HEK293 (cell line): ENCODE measurements at regions not wholly inside any gene's neighbourhood (a gene's known extent, or its start where the extent isn't known, plus 50 kb on each side); places are given as distances from the start of the nearest gene placed in this dataset.

ENCODE experiments used
- CTCF ChIA-PET: fragments of 350-600 bp; formaldehyde crosslinking; extraction: SDS; loops from one replicate; lab custom pipeline; 2021; ENCODE audit warnings: antibody characterized with exemption; lab: Yijun Ruan, JAX
- POLR2A ChIA-PET: fragments of 300-600 bp; formaldehyde crosslinking; extraction: SDS; loops from one replicate; lab custom pipeline; 2020; ENCODE audit warnings: antibody characterized with exemption, inconsistent platforms; lab: Yijun Ruan, JAX
- H3K27ac ChIP-seq: fragments of 200-500 bp; sonication (Bioruptor generic); 2 replicates; pipeline ENCODE4 v1.5.1; 2014; ENCODE audit warnings: low read depth, low read length, control low read depth, inconsistent platforms; ENCODE audit errors: extremely low read depth
- H3K36me3 ChIP-seq, 2 experiments: fragments of 200-500 bp in 1 of 2; sonication (Bioruptor generic) in 1 of 2; 1 replicate in 1 of 2; 2 replicates in 1 of 2; pipeline ENCODE4 v1.5.1; 2014 to 2017; ENCODE audit warnings: inconsistent platforms in 2 of 2, low read length in 2 of 2; ENCODE audit not compliant: control insufficient read depth in 2 of 2, insufficient read depth in 1 of 2
- H3K4me1 ChIP-seq: fragments of 200-500 bp; sonication (Bioruptor generic); 2 replicates; pipeline ENCODE4 v1.5.1; 2014; ENCODE audit warnings: mild to moderate bottlenecking, low read length, inconsistent platforms; ENCODE audit not compliant: control insufficient read depth, insufficient read depth
- H3K4me3 ChIP-seq: 2 replicates; pipeline ENCODE4 v1.5.1; 2011; ENCODE audit warnings: low read depth, mild to moderate bottlenecking, control low read depth, low read length, moderate library complexity
- H3K9me3 ChIP-seq: fragments of 200-500 bp; sonication (Bioruptor generic); 2 replicates; pipeline ENCODE4 v1.5.1; 2014; ENCODE audit warnings: low read depth, low read length, inconsistent platforms; ENCODE audit not compliant: control insufficient read depth, insufficient read depth
- GLIS2 ChIP-seq: fragments of 450-650 bp; formaldehyde crosslinking; IDR thresholded peaks from 2 replicates; pipeline ENCODE4 v1.5.1; 2016; ENCODE audit warnings: missing biosample characterization, missing genetic modification characterization
- IKZF3 ChIP-seq: fragments of 450-650 bp; IDR thresholded peaks from 2 replicates; pipeline ENCODE4 v1.5.0; 2018; ENCODE audit warnings: missing biosample characterization, mild to moderate bottlenecking, missing genetic modification characterization, moderate library complexity
- ZFP37 ChIP-seq: fragments of 450-650 bp; formaldehyde crosslinking; IDR thresholded peaks from 2 replicates; pipeline ENCODE4 v1.5.1; 2016; ENCODE audit warnings: missing biosample characterization, missing genetic modification characterization
- ZNF133 ChIP-seq: fragments of 450-650 bp; formaldehyde crosslinking; IDR thresholded peaks from 2 replicates; pipeline ENCODE4 v1.5.1; 2016; ENCODE audit warnings: missing biosample characterization, missing genetic modification characterization
- ZNF140 ChIP-seq: fragments of 450-650 bp; formaldehyde crosslinking; IDR thresholded peaks from 2 replicates; pipeline ENCODE4 v1.5.1; 2016; ENCODE audit warnings: missing biosample characterization, missing genetic modification characterization
- ZNF16 ChIP-seq: fragments of 450-650 bp; formaldehyde crosslinking; IDR thresholded peaks from 2 replicates; pipeline ENCODE4 v1.5.1; 2016; ENCODE audit warnings: low read depth, missing biosample characterization, missing genetic modification characterization
- ZNF18 ChIP-seq: fragments of 450-650 bp; formaldehyde crosslinking; IDR thresholded peaks from 2 replicates; pipeline ENCODE4 v1.5.1; 2016; ENCODE audit warnings: missing biosample characterization, missing genetic modification characterization
- ZNF266 ChIP-seq: fragments of 450-650 bp; formaldehyde crosslinking; IDR thresholded peaks from 2 replicates; pipeline ENCODE4 v1.5.1; 2016; ENCODE audit warnings: missing biosample characterization, missing genetic modification characterization, low read depth
- ZNF280C ChIP-seq: fragments of 450-650 bp; formaldehyde crosslinking; IDR thresholded peaks from 2 replicates; pipeline ENCODE4 v1.5.1; 2016; ENCODE audit warnings: missing biosample characterization, missing genetic modification characterization
- ZNF398 ChIP-seq: fragments of 450-650 bp; formaldehyde crosslinking; IDR thresholded peaks from 2 replicates; pipeline ENCODE4 v1.5.1; 2017; ENCODE audit warnings: missing biosample characterization, missing genetic modification characterization
- ZNF433 ChIP-seq: fragments of 450-650 bp; formaldehyde crosslinking; IDR thresholded peaks from 2 replicates; pipeline ENCODE4 v1.5.1; 2016; ENCODE audit warnings: missing biosample characterization, missing genetic modification characterization, low read depth
- ZNF596 ChIP-seq: fragments of 450-650 bp; IDR thresholded peaks from 2 replicates; pipeline ENCODE4 v1.5.0; 2018; ENCODE audit warnings: missing biosample characterization, mild to moderate bottlenecking, missing genetic modification characterization, moderate library complexity
- ZNF677 ChIP-seq: fragments of 450-650 bp; IDR thresholded peaks from 2 replicates; pipeline ENCODE4 v1.5.0; 2018; ENCODE audit warnings: missing biosample characterization, mild to moderate bottlenecking, missing genetic modification characterization, moderate library complexity
- ZNF701 ChIP-seq: fragments of 450-650 bp; formaldehyde crosslinking; IDR thresholded peaks from 2 replicates; pipeline ENCODE4 v1.5.1; 2016; ENCODE audit warnings: missing biosample characterization, missing genetic modification characterization
- ZNF76 ChIP-seq: fragments of 450-650 bp; formaldehyde crosslinking; IDR thresholded peaks from 2 replicates; pipeline ENCODE4; 2016; ENCODE audit warnings: low read depth, missing biosample characterization, missing genetic modification characterization, borderline replicate concordance
- ZNF776 ChIP-seq: fragments of 450-650 bp; formaldehyde crosslinking; IDR thresholded peaks from 2 replicates; pipeline ENCODE4 v1.5.0; 2017; ENCODE audit warnings: missing biosample characterization, missing genetic modification characterization, borderline replicate concordance
- ZNF843 ChIP-seq: fragments of 450-650 bp; formaldehyde crosslinking; IDR thresholded peaks from 2 replicates; pipeline ENCODE4 v1.5.1; 2016; ENCODE audit warnings: missing biosample characterization, missing genetic modification characterization
- ZSCAN30 ChIP-seq: fragments of 450-650 bp; IDR thresholded peaks from 2 replicates; pipeline ENCODE4 v1.5.1; 2018; ENCODE audit warnings: missing biosample characterization, mild to moderate bottlenecking, missing genetic modification characterization, moderate library complexity
- TF ChIP-seq, protein P1 (sequence below): fragments of 450-650 bp; formaldehyde crosslinking; IDR thresholded peaks from 2 replicates; pipeline ENCODE4; 2016; ENCODE audit warnings: missing biosample characterization, missing genetic modification characterization
- TF ChIP-seq, protein P2 (sequence below): fragments of 450-650 bp; IDR thresholded peaks from 2 replicates; pipeline ENCODE4 v1.5.1; 2018; ENCODE audit warnings: missing biosample characterization, missing genetic modification characterization
- TF ChIP-seq, protein P3 (sequence below): fragments of 450-650 bp; formaldehyde crosslinking; IDR thresholded peaks from 2 replicates; pipeline ENCODE4 v1.5.1; 2016; ENCODE audit warnings: missing biosample characterization, missing genetic modification characterization

GRCh38 chr7:19437446-19437845, 271.4 kb downstream of the POLR1F start:
- Histone ChIP-seq H3K36me3 (no peaks in the 10 kb centered on the region), H3K9me3 (no peaks in the 10 kb centered on the region), H3K4me3 (no peak overlapping the region), H3K27ac (no peak overlapping the region), H3K4me1 (no peaks in the 10 kb centered on the region)
- POLR2A ChIA-PET = no interaction called here
- TF ChIP-seq IKZF3 (no peak), ZNF776 (no peak), ZNF843 (tag by site-specific recombination) (no peak), ZSCAN30 (tag by site-specific recombination) (no peak), ZNF398 (no peak), ZNF433 (tag by site-specific recombination) (no peak), ZNF701 (no peak)
- TF ChIP-seq, all 188 proteins: peak for 0
- CTCF ChIA-PET = interaction anchor here (0.6 kb wide), 1 partner anchor 131 kb away, joined by 3 read pairs; no protein-coding TSS in a partner anchor

GRCh38 chr7:19427944-19428343, 280.9 kb downstream of the POLR1F start:
- no peaks in the 10 kb centered on the region for H3K9me3 ChIP-seq
- H3K27ac ChIP-seq = no peak overlapping the region
- H3K4me1 ChIP-seq = no peaks in the 10 kb centered on the region
- TF ChIP-seq ZNF76 (no peak), ZNF266 (tag by site-specific recombination) (no peak), ZNF16 (tag by site-specific recombination) (no peak)
- TF ChIP-seq, protein P1, sequence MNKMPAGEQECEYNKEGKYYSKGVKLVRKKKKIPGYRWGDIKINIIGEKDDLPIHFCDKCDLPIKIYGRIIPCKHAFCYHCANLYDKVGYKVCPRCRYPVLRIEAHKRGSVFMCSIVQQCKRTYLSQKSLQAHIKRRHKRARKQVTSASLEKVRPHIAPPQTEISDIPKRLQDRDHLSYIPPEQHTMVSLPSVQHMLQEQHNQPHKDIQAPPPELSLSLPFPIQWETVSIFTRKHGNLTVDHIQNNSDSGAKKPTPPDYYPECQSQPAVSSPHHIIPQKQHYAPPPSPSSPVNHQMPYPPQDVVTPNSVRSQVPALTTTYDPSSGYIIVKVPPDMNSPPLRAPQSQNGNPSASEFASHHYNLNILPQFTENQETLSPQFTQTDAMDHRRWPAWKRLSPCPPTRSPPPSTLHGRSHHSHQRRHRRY = no peak
- TF ChIP-seq, all 188 proteins: peak for 0
- H3K4me3 ChIP-seq = no peak overlapping the region
- CTCF ChIA-PET = interaction anchor here (0.6 kb wide), 1 partner anchor 285 kb away, joined by 6 read pairs; no protein-coding TSS in a partner anchor
- H3K36me3 ChIP-seq = no peaks in the 10 kb centered on the region; a peak in 1 of 3 replicates
- POLR2A ChIA-PET = no interaction called here

- Histone ChIP-seq H3K36me3 (no peaks in the 10 kb centered on the region), H3K27ac (no peak overlapping the region)
- TF ChIP-seq ZNF677 (tag by site-specific recombination) (no peak), ZNF18 (tag by site-specific recombination) (no peak), ZNF133 (no peak), ZNF433 (tag by site-specific recombination) (no peak), GLIS2 (tag by site-specific recombination) (no peak), ZNF843 (tag by site-specific recombination) (no peak), ZFP37 (tag by site-specific recombination) (no peak), ZNF280C (tag by site-specific recombination) (no peak), ZNF140 (tag by site-specific recombination) (no peak), ZNF596 (tag by site-specific recombination) (no peak)
- TF ChIP-seq, protein P2, sequence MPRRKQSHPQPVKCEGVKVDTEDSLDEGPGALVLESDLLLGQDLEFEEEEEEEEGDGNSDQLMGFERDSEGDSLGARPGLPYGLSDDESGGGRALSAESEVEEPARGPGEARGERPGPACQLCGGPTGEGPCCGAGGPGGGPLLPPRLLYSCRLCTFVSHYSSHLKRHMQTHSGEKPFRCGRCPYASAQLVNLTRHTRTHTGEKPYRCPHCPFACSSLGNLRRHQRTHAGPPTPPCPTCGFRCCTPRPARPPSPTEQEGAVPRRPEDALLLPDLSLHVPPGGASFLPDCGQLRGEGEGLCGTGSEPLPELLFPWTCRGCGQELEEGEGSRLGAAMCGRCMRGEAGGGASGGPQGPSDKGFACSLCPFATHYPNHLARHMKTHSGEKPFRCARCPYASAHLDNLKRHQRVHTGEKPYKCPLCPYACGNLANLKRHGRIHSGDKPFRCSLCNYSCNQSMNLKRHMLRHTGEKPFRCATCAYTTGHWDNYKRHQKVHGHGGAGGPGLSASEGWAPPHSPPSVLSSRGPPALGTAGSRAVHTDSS (tag by site-specific recombination) = no peak
- TF ChIP-seq, protein P3, sequence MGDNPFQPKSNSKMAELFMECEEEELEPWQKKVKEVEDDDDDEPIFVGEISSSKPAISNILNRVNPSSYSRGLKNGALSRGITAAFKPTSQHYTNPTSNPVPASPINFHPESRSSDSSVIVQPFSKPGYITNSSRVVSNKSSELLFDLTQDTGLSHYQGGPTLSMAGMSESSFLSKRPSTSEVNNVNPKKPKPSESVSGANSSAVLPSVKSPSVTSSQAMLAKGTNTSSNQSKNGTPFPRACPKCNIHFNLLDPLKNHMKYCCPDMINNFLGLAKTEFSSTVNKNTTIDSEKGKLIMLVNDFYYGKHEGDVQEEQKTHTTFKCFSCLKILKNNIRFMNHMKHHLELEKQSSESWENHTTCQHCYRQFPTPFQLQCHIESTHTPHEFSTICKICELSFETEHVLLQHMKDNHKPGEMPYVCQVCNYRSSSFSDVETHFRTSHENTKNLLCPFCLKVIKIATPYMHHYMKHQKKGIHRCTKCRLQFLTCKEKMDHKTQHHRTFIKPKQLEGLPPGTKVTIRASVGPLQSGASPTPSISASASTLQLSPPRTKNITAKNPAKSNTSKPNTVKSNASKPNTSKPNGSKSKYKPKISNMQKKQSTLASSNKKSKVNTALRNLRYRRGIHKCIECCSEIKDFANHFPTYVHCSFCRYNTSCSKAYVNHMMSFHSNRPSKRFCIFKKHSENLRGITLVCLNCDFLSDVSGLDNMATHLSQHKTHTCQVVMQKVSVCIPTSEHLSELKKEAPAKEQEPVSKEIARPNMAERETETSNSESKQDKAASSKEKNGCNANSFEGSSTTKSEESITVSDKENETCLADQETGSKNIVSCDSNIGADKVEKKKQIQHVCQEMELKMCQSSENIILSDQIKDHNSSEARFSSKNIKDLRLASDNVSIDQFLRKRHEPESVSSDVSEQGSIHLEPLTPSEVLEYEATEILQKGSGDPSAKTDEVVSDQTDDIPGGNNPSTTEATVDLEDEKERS (tag by site-specific recombination) = no peak
- TF ChIP-seq, all 188 proteins: peak for 0
- Histone ChIP-seq H3K9me3 (no peaks in the 10 kb centered on the region), H3K4me3 (no peak overlapping the region), H3K4me1 (no peaks in the 10 kb centered on the region)
- CTCF ChIA-PET = interaction anchor here (0.5 kb wide), 1 partner anchor 41 kb away, joined by 3 read pairs; no protein-coding TSS in a partner anchor
- POLR2A ChIA-PET = no interaction called here
Observed at GRCh38 chr7:19421861-19422260, 276.6 kb upstream of the FERD3L start.
